ENCODE measurements at regions not wholly inside any gene's neighbourhood (a gene's known extent, or its start where the extent isn't known, plus 50 kb on each side); places are given as distances from the start of the nearest gene placed in this dataset.
A peak's percentile ranks its signal among the peaks of the same experiment; 100 is the strongest.

- peaks cover 12% of the 10 kb centered on the region for H3K4me1 ChIP-seq
- H3K4me3 ChIP-seq, result no peak overlapping the region
- TF ChIP-seq CTCF (IDR thresholded peaks at IDR 0.05) (no peak), POLR2A (IDR thresholded peaks at IDR 0.05) (no peak)
- intact Hi-C loops (cut with DNase I; ENCODE audit: low total_unique reads), result no loop called here
- H3K27ac ChIP-seq, result no peak overlapping the region
- H3K9me3 ChIP-seq, result no peaks in the 10 kb centered on the region
- no peaks in the 10 kb centered on the region for H3K36me3 ChIP-seq (ENCODE audit: low read depth, missing control alignments)
- 28 to 39% methylated on average over 2 to 11 of the region's 11 CpGs for WGBS, 2 donors
- no peak for DNase-seq
- H3K27me3 ChIP-seq, result no peaks in the 10 kb centered on the region
Observed at GRCh38 chr9:134240361-134240760, 76.0 kb upstream of the RNU6ATAC start.

GRCh38 chr9:134242706-134243105 lies 78.3 kb upstream of the RNU6ATAC start:
- no peak for TF ChIP-seq CTCF (IDR thresholded peaks at IDR 0.05)
- 81 to 90% methylated on average over 17 to 19 of the region's 19 CpGs for WGBS, 2 donors
- Histone ChIP-seq H3K4me3 (no peak overlapping the region), H3K27ac (no peak overlapping the region), H3K27me3 (no peaks in the 10 kb centered on the region), H3K9me3 (no peaks in the 10 kb centered on the region), H3K4me1 (peaks cover 4% of the 10 kb centered on the region), H3K36me3 (ENCODE audit: low read depth, missing control alignments) (no peaks in the 10 kb centered on the region)
- no peak for DNase-seq
- intact Hi-C loops (cut with DNase I; ENCODE audit: low total_unique reads), result no loop called here

GRCh38 chr9:134243778-134244467 lies 79.6 kb upstream of the RNU6ATAC start:
- intact Hi-C loops (cut with DNase I; ENCODE audit: low total_unique reads), result no loop called here
- Histone ChIP-seq H3K36me3 (ENCODE audit: low read depth, missing control alignments) (no peaks in the 10 kb centered on the region), H3K9me3 (no peaks in the 10 kb centered on the region), H3K27me3 (no peaks in the 10 kb centered on the region), H3K27ac (no peak overlapping the region), H3K4me1 (peaks cover 4% of the 10 kb centered on the region), H3K4me3 (no peak overlapping the region)
- 54 to 57% methylated on average over 14 of the region's 14 CpGs for WGBS, 2 donors
- peak; percentile 55 for DNase-seq
- TF ChIP-seq POLR2A (IDR thresholded peaks at IDR 0.05) (no peak), CTCF (IDR thresholded peaks at IDR 0.05) (no peak)

- TF ChIP-seq CTCF (IDR thresholded peaks at IDR 0.05) (no peak), POLR2A (IDR thresholded peaks at IDR 0.05) (no peak)
- 92 to 94% methylated on average over 11 of the region's 11 CpGs for WGBS, 2 donors
- Histone ChIP-seq H3K4me1 (peaks cover 2% of the 10 kb centered on the region), H3K27ac (no peak overlapping the region), H3K9me3 (no peaks in the 10 kb centered on the region), H3K27me3 (no peaks in the 10 kb centered on the region), H3K36me3 (ENCODE audit: low read depth, missing control alignments) (no peaks in the 10 kb centered on the region), H3K4me3 (no peak overlapping the region)
- intact Hi-C loops (cut with DNase I; ENCODE audit: low total_unique reads), result no loop called here
- DNase-seq, result no peak
Observed at GRCh38 chr9:134245179-134245578, 80.8 kb upstream of the RNU6ATAC start.

Measured in testis (tissue), 2 donors.